ENCODE measurements at regions not wholly inside any gene's neighbourhood (a gene's known extent, or its start where the extent isn't known, plus 50 kb on each side); places are given as distances from the start of the nearest gene placed in this dataset.
A peak's percentile ranks its signal among the peaks of the same experiment; 100 is the strongest.

GRCh38 chr20:59452856-59453255 is 151.5 kb upstream of the PHACTR3 start:
- no peak overlapping the region for H3K27ac ChIP-seq

GRCh38 chr20:59453759-59454560 is 150.4 kb upstream of the PHACTR3 start:
- H3K27ac ChIP-seq: no peak overlapping the region
- no peak overlapping the region for H3K4me2 ChIP-seq (ENCODE audit: unreplicated experiment)
- no peaks in the 10 kb centered on the region for H3K79me2 ChIP-seq (ENCODE audit: insufficient read depth)
- in situ Hi-C loops (cut with MboI): loop anchor here (25.0 kb wide), 1 partner anchor 592 kb away; the partner anchor contains the start of genes GNAS and GNAS-AS1
- H3K9me3 ChIP-seq (ENCODE audit: low read depth): no peaks in the 10 kb centered on the region
- H3K36me3 ChIP-seq (ENCODE audit: low read depth): no peaks in the 10 kb centered on the region
- WGBS, 2 experiments (ENCODE audit: low coverage in 1 of 2, low lambda C conversion rate in 2 of 2, missing lambda C conversion rate in 2 of 2): 49 to 56% methylated on average over 15 of the region's 15 CpGs
- no peak for TF ChIP-seq EZH2phosphoT487 (IDR thresholded peaks at IDR 0.05; ENCODE audit: insufficient read depth, low read depth)
- no peak for TF ChIP-seq EZH2 (IDR thresholded peaks at IDR 0.05; ENCODE audit: insufficient read depth, poor library complexity, severe bottlenecking)
- no peaks in the 10 kb centered on the region for H4K20me1 ChIP-seq (ENCODE audit: insufficient read depth)
- H3K4me3 ChIP-seq: no peak overlapping the region
- no peak for DNase-seq
- H2AFZ ChIP-seq: no peak overlapping the region
- H3K9me2 ChIP-seq (ENCODE audit: insufficient read depth): no peaks in the 10 kb centered on the region
- H3F3A ChIP-seq (ENCODE audit: insufficient read depth): no peaks in the 10 kb centered on the region
- H3K27me3 ChIP-seq (replicated peaks; ENCODE audit: insufficient read depth): no peaks in the 10 kb centered on the region; the same call in none of the 2 replicates
- H3K9ac ChIP-seq: no peak overlapping the region
- no peaks in the 10 kb centered on the region for H3K4me1 ChIP-seq (ENCODE audit: insufficient read depth)

More at GRCh38 chr20:59452856-59453255, 151.5 kb upstream of the PHACTR3 start:
- H3K4me3 ChIP-seq: no peak overlapping the region
- no peaks in the 10 kb centered on the region for H3F3A ChIP-seq (ENCODE audit: insufficient read depth)
- H3K36me3 ChIP-seq (ENCODE audit: low read depth): no peaks in the 10 kb centered on the region
- no peak overlapping the region for H3K4me2 ChIP-seq (ENCODE audit: unreplicated experiment)
- in situ Hi-C loops (cut with MboI): loop anchor here (25.0 kb wide), 1 partner anchor 591 kb away; the partner anchor contains the start of genes GNAS and GNAS-AS1
- DNase-seq: no peak
- no peaks in the 10 kb centered on the region for H3K9me2 ChIP-seq (ENCODE audit: insufficient read depth)
- H3K9me3 ChIP-seq (ENCODE audit: low read depth): no peaks in the 10 kb centered on the region
- H3K27me3 ChIP-seq (replicated peaks; ENCODE audit: insufficient read depth): no peaks in the 10 kb centered on the region; the same call in none of the 2 replicates
- no peaks in the 10 kb centered on the region for H3K4me1 ChIP-seq (ENCODE audit: insufficient read depth)
- H4K20me1 ChIP-seq (ENCODE audit: insufficient read depth): no peaks in the 10 kb centered on the region
- no peak for TF ChIP-seq EZH2phosphoT487 (IDR thresholded peaks at IDR 0.05; ENCODE audit: insufficient read depth, low read depth)
- no peak for TF ChIP-seq EZH2 (IDR thresholded peaks at IDR 0.05; ENCODE audit: insufficient read depth, poor library complexity, severe bottlenecking)
- H2AFZ ChIP-seq: no peak overlapping the region
- H3K9ac ChIP-seq: no peak overlapping the region
- H3K79me2 ChIP-seq (ENCODE audit: insufficient read depth): no peaks in the 10 kb centered on the region
- WGBS, 2 experiments (ENCODE audit: low coverage in 1 of 2, low lambda C conversion rate in 2 of 2, missing lambda C conversion rate in 2 of 2): 65 to 67% methylated on average over 13 of the region's 13 CpGs

- H3K9ac ChIP-seq: no peak overlapping the region
- H4K20me1 ChIP-seq (ENCODE audit: insufficient read depth): no peaks in the 10 kb centered on the region
- TF ChIP-seq EZH2phosphoT487 (IDR thresholded peaks at IDR 0.05; ENCODE audit: insufficient read depth, low read depth) (no peak), EZH2 (IDR thresholded peaks at IDR 0.05; ENCODE audit: insufficient read depth, poor library complexity, severe bottlenecking) (no peak)
- no peaks in the 10 kb centered on the region; the same call in none of the 2 replicates for H3K27me3 ChIP-seq (replicated peaks; ENCODE audit: insufficient read depth)
- no peaks in the 10 kb centered on the region for H3F3A ChIP-seq (ENCODE audit: insufficient read depth)
- peak overlapping the region; percentile 44; the same call in 1 of the 2 replicates for H2AFZ ChIP-seq
- H3K27ac ChIP-seq: no peak overlapping the region
- H3K9me2 ChIP-seq (ENCODE audit: insufficient read depth): no peaks in the 10 kb centered on the region
- H3K79me2 ChIP-seq (ENCODE audit: insufficient read depth): no peaks in the 10 kb centered on the region
- no peak overlapping the region for H3K4me3 ChIP-seq
- no peaks in the 10 kb centered on the region for H3K4me1 ChIP-seq (ENCODE audit: insufficient read depth)
- in situ Hi-C loops (cut with MboI): loop anchor here (25.0 kb wide), 1 partner anchor 593 kb away; the partner anchor contains the start of genes GNAS and GNAS-AS1
- 12 to 16% methylated on average over 8 of the region's 8 CpGs for WGBS, 2 experiments (ENCODE audit: low coverage in 1 of 2, low lambda C conversion rate in 2 of 2, missing lambda C conversion rate in 2 of 2)
- DNase-seq: peak; percentile 63
- no peaks in the 10 kb centered on the region for H3K36me3 ChIP-seq (ENCODE audit: low read depth)
- H3K9me3 ChIP-seq (ENCODE audit: low read depth): no peaks in the 10 kb centered on the region
- peak overlapping the region; percentile 65 for H3K4me2 ChIP-seq (ENCODE audit: unreplicated experiment)
These were observed 148.7 kb upstream of the PHACTR3 start for GRCh38 chr20:59455402-59456341.
